ENCODE measurements at regions not wholly inside any gene's neighbourhood (a gene's known extent, or its start where the extent isn't known, plus 50 kb on each side); places are given as distances from the start of the nearest gene placed in this dataset.

DNA sequence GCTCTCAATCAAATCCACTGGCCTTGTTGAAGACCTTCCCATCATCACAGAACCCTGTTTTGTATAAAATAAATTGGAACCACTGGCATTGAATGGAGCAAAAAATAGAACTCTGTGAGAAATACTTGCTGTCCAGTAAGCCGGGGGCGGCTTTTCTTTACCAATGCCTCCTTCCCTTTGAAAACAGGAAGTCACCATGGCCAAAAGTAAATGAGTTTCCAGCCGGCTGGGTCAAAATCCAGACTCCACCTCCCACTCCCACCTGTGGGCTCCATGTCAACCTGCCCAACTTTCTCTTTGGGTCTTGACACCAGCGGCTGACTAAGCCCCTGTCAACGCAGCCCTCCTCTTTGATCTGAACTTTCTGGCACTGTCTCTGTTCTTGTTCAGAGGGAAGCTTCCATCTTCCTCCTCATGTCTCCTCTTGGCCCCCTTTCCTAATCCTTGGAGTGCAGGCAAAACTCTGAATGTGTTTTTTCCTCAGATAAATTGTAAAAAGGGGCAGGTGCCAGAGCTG, 95.2 kb downstream of the TFAP2C start:
- TF ChIP-seq TCF7L2 (IDR thresholded peaks at IDR 0.05; ENCODE audit: borderline replicate concordance, extremely low read depth, insufficient read depth, insufficient read length) (no peak), POLR2AphosphoS5 (IDR thresholded peaks at IDR 0.05; ENCODE audit: low read depth, low read length) (no peak), POLR2A (IDR thresholded peaks at IDR 0.05; ENCODE audit: borderline replicate concordance, extremely low read depth, insufficient read depth, insufficient read length) (no peak), FOSL1 (IDR thresholded peaks at IDR 0.05; ENCODE audit: low read depth) (no peak), CTCF (IDR thresholded peaks at IDR 0.05 in 2 of 3, conservative IDR thresholded peaks at IDR 0.05 in 1 of 3; ENCODE audit: borderline replicate concordance in 1 of 3, insufficient read depth in 1 of 3, low read depth in 2 of 3, low read length in 2 of 3) (no peak), MAX (IDR thresholded peaks at IDR 0.05) (no peak), EZH2phosphoT487 (IDR thresholded peaks at IDR 0.05; ENCODE audit: borderline replicate concordance) (no peak)
- TF ChIP-seq, protein P1, sequence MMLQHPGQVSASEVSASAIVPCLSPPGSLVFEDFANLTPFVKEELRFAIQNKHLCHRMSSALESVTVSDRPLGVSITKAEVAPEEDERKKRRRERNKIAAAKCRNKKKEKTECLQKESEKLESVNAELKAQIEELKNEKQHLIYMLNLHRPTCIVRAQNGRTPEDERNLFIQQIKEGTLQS (IDR thresholded peaks at IDR 0.05): no peak
- TF ChIP-seq, protein P2, sequence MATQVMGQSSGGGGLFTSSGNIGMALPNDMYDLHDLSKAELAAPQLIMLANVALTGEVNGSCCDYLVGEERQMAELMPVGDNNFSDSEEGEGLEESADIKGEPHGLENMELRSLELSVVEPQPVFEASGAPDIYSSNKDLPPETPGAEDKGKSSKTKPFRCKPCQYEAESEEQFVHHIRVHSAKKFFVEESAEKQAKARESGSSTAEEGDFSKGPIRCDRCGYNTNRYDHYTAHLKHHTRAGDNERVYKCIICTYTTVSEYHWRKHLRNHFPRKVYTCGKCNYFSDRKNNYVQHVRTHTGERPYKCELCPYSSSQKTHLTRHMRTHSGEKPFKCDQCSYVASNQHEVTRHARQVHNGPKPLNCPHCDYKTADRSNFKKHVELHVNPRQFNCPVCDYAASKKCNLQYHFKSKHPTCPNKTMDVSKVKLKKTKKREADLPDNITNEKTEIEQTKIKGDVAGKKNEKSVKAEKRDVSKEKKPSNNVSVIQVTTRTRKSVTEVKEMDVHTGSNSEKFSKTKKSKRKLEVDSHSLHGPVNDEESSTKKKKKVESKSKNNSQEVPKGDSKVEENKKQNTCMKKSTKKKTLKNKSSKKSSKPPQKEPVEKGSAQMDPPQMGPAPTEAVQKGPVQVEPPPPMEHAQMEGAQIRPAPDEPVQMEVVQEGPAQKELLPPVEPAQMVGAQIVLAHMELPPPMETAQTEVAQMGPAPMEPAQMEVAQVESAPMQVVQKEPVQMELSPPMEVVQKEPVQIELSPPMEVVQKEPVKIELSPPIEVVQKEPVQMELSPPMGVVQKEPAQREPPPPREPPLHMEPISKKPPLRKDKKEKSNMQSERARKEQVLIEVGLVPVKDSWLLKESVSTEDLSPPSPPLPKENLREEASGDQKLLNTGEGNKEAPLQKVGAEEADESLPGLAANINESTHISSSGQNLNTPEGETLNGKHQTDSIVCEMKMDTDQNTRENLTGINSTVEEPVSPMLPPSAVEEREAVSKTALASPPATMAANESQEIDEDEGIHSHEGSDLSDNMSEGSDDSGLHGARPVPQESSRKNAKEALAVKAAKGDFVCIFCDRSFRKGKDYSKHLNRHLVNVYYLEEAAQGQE (IDR thresholded peaks at IDR 0.05; ENCODE audit: low read depth): no peak
